RKO (cell line): ENCODE measurements at regions not wholly inside any gene's neighbourhood (a gene's known extent, or its start where the extent isn't known, plus 50 kb on each side); places are given as distances from the start of the nearest gene placed in this dataset.

Source experiments
- DNase-seq: peaks from one replicate; pipeline ENCODE4 v3.0.0-alpha.2; 2016; ENCODE audit warnings: low spot score

- DNase-seq: no peak
Observed at GRCh38 chr13:80035096-80035495, 305.8 kb downstream of the SPRY2 start.

GRCh38 chr13:80033951-80034350 is 307.0 kb downstream of the SPRY2 start:
- no peak for DNase-seq

- DNase-seq: no peak
Observed at GRCh38 chr13:80033286-80033685, 307.6 kb downstream of the SPRY2 start.

GRCh38 chr13:80030491-80030890 is 310.4 kb downstream of the SPRY2 start:
- DNase-seq: peak; percentile 59

DNA sequence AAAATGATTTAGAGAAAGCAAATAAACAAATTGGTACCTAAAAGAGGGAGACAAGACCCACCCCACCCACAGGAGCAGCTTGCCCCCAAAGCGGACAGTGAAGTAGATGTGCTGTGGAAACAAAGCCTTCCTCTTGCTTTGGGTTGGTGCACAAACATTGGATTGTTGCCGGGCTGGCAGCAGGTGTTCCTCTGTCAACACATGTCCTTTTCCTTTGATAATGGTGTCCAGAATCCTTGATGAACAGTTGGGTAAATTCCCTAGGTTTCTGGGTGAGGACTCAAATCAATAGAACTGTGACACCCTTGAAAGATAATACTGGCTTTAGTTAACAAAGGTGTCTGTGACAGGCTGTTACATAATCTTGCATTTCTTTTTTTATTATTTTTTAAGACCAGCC is 311.8 kb downstream of the SPRY2 start:
- no peak for DNase-seq

DNA sequence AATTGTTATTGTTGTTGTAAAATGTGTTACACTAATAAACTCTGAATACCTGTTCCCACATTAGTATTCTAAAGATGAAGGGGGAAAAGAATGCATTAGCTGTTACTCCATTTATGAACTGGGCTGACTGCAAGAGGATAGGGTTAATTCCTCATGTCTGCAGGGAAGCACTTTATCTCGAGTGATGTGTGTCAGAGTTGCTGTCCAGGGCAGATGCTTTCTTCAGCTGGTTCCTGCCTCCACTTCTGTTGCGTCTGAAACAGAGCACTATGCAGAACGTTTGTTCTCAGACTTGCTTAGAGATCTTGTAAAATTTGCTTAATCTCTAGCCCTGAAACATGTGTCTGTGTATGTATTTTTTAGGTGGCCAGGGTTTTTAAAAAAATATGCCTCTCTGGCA is 318.8 kb downstream of the SPRY2 start:
- no peak for DNase-seq

GRCh38 chr13:80012251-80012650 is 328.7 kb downstream of the SPRY2 start:
- no peak for DNase-seq

GRCh38 chr13:80011448-80012212 is 329.3 kb downstream of the SPRY2 start:
- DNase-seq: no peak

- no peak for DNase-seq
Observed at GRCh38 chr13:80010846-80011245, 330.1 kb downstream of the SPRY2 start.

DNA sequence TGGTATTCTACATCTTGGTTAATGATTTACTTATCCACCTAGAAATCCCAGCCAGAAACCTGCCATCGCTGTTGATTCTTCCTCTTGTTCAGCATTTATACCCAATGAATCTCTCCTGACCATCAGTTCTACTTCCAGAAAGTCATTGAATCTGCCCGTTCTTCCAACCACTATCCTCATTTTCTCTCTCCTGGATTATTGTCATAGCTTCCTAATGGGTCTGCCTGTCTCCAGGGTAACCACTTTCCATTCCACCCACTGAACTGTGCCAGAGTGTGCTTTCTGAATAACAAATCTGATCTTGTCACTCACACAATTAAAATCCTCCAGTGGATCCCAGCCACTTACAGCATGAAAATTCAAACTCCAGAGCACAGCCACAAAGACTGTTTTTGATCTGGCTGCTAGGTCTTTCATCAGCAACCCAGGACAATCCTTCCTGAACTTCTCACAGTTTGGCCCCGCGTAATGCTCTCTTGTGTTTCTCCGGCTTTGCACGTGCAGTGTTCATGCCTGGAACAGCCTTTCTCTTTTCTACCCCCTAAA is 330.6 kb downstream of the SPRY2 start:
- DNase-seq: no peak

DNA sequence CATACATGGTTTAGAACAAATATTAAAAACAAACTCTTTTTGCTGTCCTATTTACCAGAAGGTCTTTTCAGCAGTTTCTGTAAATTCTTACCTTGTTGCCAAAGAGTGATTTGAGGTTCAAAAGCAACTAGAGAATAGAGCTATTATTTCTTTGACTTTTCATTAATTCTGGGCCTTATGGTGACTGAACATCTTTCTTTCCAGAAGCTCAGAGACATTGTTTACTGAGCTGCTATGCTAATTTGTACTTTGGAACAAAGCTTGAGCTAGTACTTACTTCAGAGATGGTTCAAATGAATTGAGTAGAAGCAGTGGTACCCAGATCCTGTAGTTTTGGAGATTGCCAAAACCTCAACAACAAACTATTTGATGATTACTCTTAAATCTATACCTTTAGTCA is 331.2 kb downstream of the SPRY2 start:
- DNase-seq: no peak

GRCh38 chr13:80006940-80007339 is 334.0 kb downstream of the SPRY2 start:
- DNase-seq: no peak

GRCh38 chr13:80001510-80001842 is 339.4 kb downstream of the SPRY2 start:
- DNase-seq: no peak

GRCh38 chr13:80000684-80001509 is 340.0 kb downstream of the SPRY2 start:
- DNase-seq: no peak

DNA sequence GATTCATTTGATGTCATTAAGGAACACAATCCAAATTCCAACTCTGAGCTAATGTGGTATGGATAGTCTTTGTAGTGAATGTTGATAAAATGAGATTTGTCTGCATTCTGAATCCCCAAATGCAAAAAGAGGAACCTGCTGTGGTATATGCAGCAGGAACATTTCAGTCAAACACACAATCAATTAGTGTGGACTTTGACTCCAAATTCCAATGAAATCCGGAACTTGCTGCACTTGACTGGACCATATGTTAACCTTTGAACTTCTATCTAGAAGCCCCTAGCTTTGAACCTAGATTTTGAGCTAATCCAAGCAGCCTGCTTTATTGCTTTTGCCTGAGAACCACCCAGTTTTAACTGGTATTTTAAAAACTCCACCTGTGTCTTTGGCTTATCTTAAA is 341.3 kb downstream of the SPRY2 start:
- DNase-seq: no peak

GRCh38 chr13:79998381-79998880 is 342.5 kb downstream of the SPRY2 start:
- DNase-seq: no peak

- no peak for DNase-seq
Observed at GRCh38 chr13:79997244-79997643, 343.7 kb downstream of the SPRY2 start.

DNA sequence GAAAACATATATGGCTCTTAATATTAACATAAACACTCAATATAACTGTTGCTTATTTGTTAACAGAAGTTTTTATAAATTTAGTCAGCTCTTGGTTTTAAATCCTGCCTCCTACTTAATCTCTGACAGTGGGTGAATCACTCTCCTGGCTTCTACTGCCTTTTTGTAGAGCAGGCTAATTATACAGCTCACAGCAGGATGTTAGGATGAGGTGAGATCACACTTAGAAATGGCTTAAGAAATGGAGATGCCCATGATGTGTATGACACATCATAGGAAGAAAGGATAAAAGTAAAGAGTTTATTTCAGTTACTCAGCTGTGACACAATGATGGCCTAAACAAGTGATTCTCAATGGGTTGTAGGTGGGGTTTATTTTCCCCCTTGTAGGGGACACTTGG is 345.6 kb downstream of the SPRY2 start:
- peak; percentile 91 for DNase-seq

DNA sequence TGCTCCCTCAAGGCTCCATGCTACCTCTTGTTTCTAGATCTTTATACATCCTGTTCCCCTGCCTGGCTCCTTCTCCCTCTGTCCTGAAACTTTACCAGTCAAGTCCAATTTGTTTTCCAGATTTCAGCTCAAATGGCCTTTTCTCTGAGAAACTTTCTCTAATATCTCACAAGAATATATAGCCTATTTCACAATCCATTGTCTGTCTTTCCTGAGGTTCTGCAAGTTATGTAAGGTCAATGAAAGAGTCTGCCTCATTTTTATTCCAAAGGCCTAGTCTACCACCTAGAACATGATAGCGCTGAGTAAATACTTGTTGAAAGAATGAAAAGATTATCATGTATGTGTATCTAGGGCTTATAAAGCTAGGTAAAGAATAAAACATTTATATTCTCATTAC is 348.8 kb downstream of the SPRY2 start:
- DNase-seq: no peak

- DNase-seq: no peak
Observed at GRCh38 chr13:79990048-79990447, 350.9 kb downstream of the SPRY2 start.

DNA sequence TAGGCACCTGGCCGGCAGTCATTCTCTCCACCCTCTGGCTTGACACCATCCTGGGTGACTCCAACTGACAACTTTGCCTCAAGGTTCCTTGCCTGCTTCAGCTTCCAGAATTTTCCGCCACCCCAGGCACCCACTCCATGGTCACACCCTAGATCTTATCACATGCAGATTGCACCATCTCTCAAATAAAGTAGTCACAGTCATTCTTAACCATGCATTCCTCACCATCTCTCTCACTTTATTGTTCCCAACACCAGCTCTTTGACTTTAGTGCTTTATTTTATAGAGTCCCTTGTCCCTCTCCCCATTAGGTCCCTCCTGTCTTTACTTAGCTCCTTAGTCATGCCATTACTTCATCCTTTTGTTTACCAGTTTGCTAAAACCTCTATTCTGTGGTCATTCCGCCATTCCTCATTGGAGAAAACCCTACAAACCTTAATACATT is 351.7 kb downstream of the SPRY2 start:
- DNase-seq: no peak

DNA sequence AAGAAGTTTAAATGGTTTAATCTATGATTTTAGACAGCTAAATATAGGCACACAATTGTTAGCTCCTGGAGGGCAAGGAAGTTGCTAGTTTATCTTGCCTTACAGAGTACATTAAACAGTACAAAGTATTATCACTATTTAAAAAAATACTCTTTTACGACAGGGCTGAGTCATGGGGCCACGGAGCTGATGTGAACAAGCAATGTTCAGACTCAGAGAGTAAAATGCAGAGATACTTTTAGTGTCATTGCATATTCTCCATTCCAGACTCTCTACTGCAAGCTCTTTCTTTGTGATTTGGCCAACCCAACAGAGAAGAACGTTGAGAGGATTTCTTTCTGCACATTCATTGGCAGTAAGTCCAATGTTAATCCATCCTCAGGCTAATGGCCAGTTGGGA is 352.4 kb downstream of the SPRY2 start:
- DNase-seq: no peak

- DNase-seq: no peak
Observed at GRCh38 chr13:79987761-79988160, 353.2 kb downstream of the SPRY2 start.
